ENCODE measurements at regions not wholly inside any gene's neighbourhood (a gene's known extent, or its start where the extent isn't known, plus 50 kb on each side); places are given as distances from the start of the nearest gene placed in this dataset.

DNA sequence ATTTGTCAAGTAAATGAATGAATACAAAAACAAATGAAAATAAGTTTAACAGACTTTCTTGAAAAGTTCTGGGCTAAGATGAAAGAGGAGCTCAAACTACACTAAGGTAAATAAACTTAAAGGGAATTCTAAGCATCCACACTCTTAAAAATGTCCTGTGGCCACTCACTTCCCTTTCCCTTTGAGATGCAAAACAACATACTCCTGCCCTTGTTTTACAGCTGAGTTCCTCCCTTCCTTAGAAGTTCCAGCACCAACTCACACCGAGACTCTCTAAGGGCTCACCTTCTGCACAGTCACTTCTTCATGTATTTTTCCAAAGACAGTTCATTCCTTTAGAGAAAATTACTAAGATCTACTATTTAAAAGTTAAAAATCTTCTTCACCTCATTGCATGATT is 123.3 kb upstream of the CMC1 start:
- TF ChIP-seq SUZ12 (IDR thresholded peaks at IDR 0.05; ENCODE audit: extremely low read depth, insufficient read depth, insufficient read length) (no peak), YY1 (IDR thresholded peaks at IDR 0.05; ENCODE audit: insufficient read depth, insufficient read length) (no peak), ZNF274 (IDR thresholded peaks at IDR 0.05; ENCODE audit: low read depth, low read length) (no peak)

All from NT2/D1 (cell line).